ENCODE measurements at regions not wholly inside any gene's neighbourhood (a gene's known extent, or its start where the extent isn't known, plus 50 kb on each side); places are given as distances from the start of the nearest gene placed in this dataset.

GRCh38 chr2:2793514-2793913 is 462.4 kb upstream of the MYT1L start:
- no peaks in the 10 kb centered on the region for H3K4me1 ChIP-seq
- intact Hi-C loops (cut with DNase I; ENCODE audit: low total_unique reads), result no loop called here
- DNase-seq, result no peak
- H3K9me3 ChIP-seq, result no peaks in the 10 kb centered on the region
- no peak for TF ChIP-seq CTCF (IDR thresholded peaks at IDR 0.05)
- no peak for TF ChIP-seq POLR2A (IDR thresholded peaks at IDR 0.05)
- no peak overlapping the region for H3K4me3 ChIP-seq
- H3K27me3 ChIP-seq, result no peaks in the 10 kb centered on the region
- no peak overlapping the region for H3K27ac ChIP-seq
- no peaks in the 10 kb centered on the region for H3K36me3 ChIP-seq

GRCh38 chr2:2791606-2792005 is 460.5 kb upstream of the MYT1L start:
- TF ChIP-seq POLR2A (IDR thresholded peaks at IDR 0.05) (no peak), CTCF (IDR thresholded peaks at IDR 0.05) (no peak)
- intact Hi-C loops (cut with DNase I; ENCODE audit: low total_unique reads), result no loop called here
- H3K9me3 ChIP-seq, result no peaks in the 10 kb centered on the region

GRCh38 chr2:2791031-2791430 is 460.0 kb upstream of the MYT1L start:
- H3K27me3 ChIP-seq, result no peaks in the 10 kb centered on the region
- no peak overlapping the region for H3K4me3 ChIP-seq
- no peaks in the 10 kb centered on the region for H3K9me3 ChIP-seq
- intact Hi-C loops (cut with DNase I; ENCODE audit: low total_unique reads), result no loop called here
- H3K36me3 ChIP-seq, result no peaks in the 10 kb centered on the region
- TF ChIP-seq CTCF (IDR thresholded peaks at IDR 0.05), result no peak
- TF ChIP-seq POLR2A (IDR thresholded peaks at IDR 0.05), result no peak
- DNase-seq, result no peak
- no peaks in the 10 kb centered on the region for H3K4me1 ChIP-seq
- H3K27ac ChIP-seq, result no peak overlapping the region

More at GRCh38 chr2:2791606-2792005, 460.5 kb upstream of the MYT1L start:
- Histone ChIP-seq H3K4me1 (no peaks in the 10 kb centered on the region), H3K27ac (no peak overlapping the region), H3K36me3 (no peaks in the 10 kb centered on the region), H3K4me3 (no peak overlapping the region), H3K27me3 (no peaks in the 10 kb centered on the region)
- DNase-seq, result no peak

- Histone ChIP-seq H3K36me3 (no peaks in the 10 kb centered on the region), H3K9me3 (no peaks in the 10 kb centered on the region), H3K4me1 (no peaks in the 10 kb centered on the region), H3K27ac (no peak overlapping the region), H3K27me3 (no peaks in the 10 kb centered on the region), H3K4me3 (no peak overlapping the region)
- intact Hi-C loops (cut with DNase I; ENCODE audit: low total_unique reads), result no loop called here
- DNase-seq, result no peak
- TF ChIP-seq CTCF (IDR thresholded peaks at IDR 0.05) (no peak), POLR2A (IDR thresholded peaks at IDR 0.05) (no peak)
These were observed 457.0 kb upstream of the MYT1L start for GRCh38 chr2:2788076-2788475.

GRCh38 chr2:2787301-2787907 is 456.3 kb upstream of the MYT1L start:
- Histone ChIP-seq H3K9me3 (no peaks in the 10 kb centered on the region), H3K4me3 (no peak overlapping the region), H3K4me1 (no peaks in the 10 kb centered on the region), H3K36me3 (no peaks in the 10 kb centered on the region), H3K27me3 (no peaks in the 10 kb centered on the region), H3K27ac (no peak overlapping the region)
- intact Hi-C loops (cut with DNase I; ENCODE audit: low total_unique reads), result no loop called here
- DNase-seq, result no peak
- TF ChIP-seq CTCF (IDR thresholded peaks at IDR 0.05), result no peak
- no peak for TF ChIP-seq POLR2A (IDR thresholded peaks at IDR 0.05)

All from uterus (tissue), 3 donors.